Bronchial epithelial cell (primary cell): ENCODE measurements at regions not wholly inside any gene's neighbourhood (a gene's known extent, or its start where the extent isn't known, plus 50 kb on each side); places are given as distances from the start of the nearest gene placed in this dataset.

Source experiments
- DNase-seq: peaks from one replicate; pipeline ENCODE4 v3.0.0-alpha.2; 2010; ENCODE audit warnings: low read depth
- FAIRE-seq: peaks from 2 replicates; lab custom pipeline; 2011; peaks lifted over from hg19 to GRCh38; lab: Jason Lieb, UNC
- H3K27me3 ChIP-seq: 2 replicates; pipeline ENCODE4 v1.5.1; 2011; ENCODE audit warnings: low read length; ENCODE audit not compliant: control insufficient read depth, insufficient read depth
- H3K36me3 ChIP-seq: 2 replicates; pipeline ENCODE4 v1.5.1; 2011; ENCODE audit warnings: low read length; ENCODE audit not compliant: control insufficient read depth, insufficient read depth
- H3K4me3 ChIP-seq: 2 replicates; pipeline ENCODE4 v1.5.1; 2011; ENCODE audit warnings: mild to moderate bottlenecking, low read depth, low read length, control low read depth
- CTCF ChIP-seq: IDR thresholded peaks from 2 replicates; pipeline ENCODE4 v1.5.1; 2011; ENCODE audit warnings: mild to moderate bottlenecking, moderate library complexity, low read length, control low read depth, inconsistent platforms; ENCODE audit not compliant: insufficient read depth, severe bottlenecking

DNA sequence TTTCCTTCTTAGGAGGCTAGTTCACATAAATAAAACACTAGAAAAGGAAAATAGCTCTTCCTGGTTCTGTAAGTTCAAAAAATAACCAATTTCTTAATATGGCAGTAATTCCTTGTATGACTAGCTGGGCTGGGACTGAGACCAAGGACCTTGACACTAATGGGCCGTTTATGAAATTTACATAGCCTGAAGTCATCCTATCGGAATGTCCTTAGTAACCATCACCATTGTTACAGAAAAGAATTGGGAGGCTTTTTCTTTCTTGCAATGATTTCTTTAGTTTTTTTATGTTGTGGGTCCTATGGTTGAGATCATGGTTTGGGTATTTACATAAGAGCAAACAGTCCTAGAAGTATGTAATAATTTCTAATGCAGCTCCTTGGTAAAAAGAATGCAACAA lies 87.1 kb upstream of the HDAC9 start:
- no peak for FAIRE-seq
- H3K4me3 ChIP-seq, result no peak overlapping the region

DNA sequence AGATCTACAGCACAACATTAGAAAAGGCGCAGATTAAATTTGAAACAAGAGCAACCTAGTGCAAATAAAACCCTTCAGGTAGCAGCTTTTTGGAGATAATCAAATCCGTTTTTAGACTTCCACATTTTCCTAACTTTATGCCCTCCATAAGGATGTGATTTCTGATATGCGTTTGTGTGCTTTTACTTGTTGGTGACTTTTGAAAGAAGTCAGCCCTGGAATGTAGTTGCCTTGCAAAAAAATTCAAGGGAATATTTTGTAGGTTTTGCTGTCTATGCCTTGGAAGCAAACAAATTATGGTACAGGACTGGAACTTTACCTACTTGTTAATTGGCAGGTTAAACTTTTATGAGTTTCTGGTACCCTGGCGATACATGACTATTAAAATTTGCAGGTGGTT lies 86.7 kb upstream of the HDAC9 start:
- TF ChIP-seq CTCF, result no peak
- FAIRE-seq, result no peak
- Histone ChIP-seq H3K36me3 (no peaks in the 10 kb centered on the region), H3K27me3 (no peaks in the 10 kb centered on the region), H3K4me3 (no peak overlapping the region)
- DNase-seq, result no peak

More for the DNA sequence above, 87.1 kb upstream of the HDAC9 start:
- H3K27me3 ChIP-seq, result no peaks in the 10 kb centered on the region
- H3K36me3 ChIP-seq, result no peaks in the 10 kb centered on the region
- TF ChIP-seq CTCF, result no peak
- peak; percentile 37 for DNase-seq

GRCh38 chr7:18413447-18413846 lies 82.1 kb upstream of the HDAC9 start:
- no peak overlapping the region for H3K4me3 ChIP-seq
- no peak for TF ChIP-seq CTCF
- FAIRE-seq (no peak), DNase-seq (no peak)
- H3K36me3 ChIP-seq, result no peaks in the 10 kb centered on the region
- H3K27me3 ChIP-seq, result no peaks in the 10 kb centered on the region

DNA sequence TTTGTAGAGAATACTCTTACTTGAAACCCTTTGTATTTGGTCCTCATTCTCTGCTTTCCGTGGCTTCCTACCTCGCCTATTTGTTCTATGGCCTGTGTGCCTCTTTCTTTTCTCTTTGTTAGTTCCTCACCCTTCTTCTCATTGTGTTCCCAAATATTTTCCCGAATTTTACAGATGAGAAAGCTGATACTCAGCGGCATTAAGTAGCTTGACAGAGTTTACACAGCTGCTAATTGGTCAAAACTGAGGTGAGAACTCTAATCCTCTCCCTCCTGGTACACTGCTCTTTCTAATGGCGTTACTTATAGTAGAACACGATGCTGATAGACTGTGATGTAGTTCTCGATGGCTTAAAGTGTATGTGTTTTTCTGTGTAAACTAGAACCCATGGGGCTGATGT lies 80.7 kb upstream of the HDAC9 start:
- Histone ChIP-seq H3K4me3 (no peak overlapping the region), H3K27me3 (no peaks in the 10 kb centered on the region), H3K36me3 (no peaks in the 10 kb centered on the region)
- TF ChIP-seq CTCF, result no peak
- FAIRE-seq (no peak), DNase-seq (no peak)

GRCh38 chr7:18416988-18417387 lies 78.6 kb upstream of the HDAC9 start:
- Histone ChIP-seq H3K27me3 (no peaks in the 10 kb centered on the region), H3K36me3 (no peaks in the 10 kb centered on the region), H3K4me3 (no peak overlapping the region)
- no peak for TF ChIP-seq CTCF
- FAIRE-seq (no peak), DNase-seq (no peak)

- DNase-seq, result no peak
- H3K27me3 ChIP-seq, result no peaks in the 10 kb centered on the region
- TF ChIP-seq CTCF, result no peak
- no peak overlapping the region for H3K4me3 ChIP-seq
- H3K36me3 ChIP-seq, result no peaks in the 10 kb centered on the region
- FAIRE-seq, result no peak
Measured at GRCh38 chr7:18419456-18419855, 76.1 kb upstream of the HDAC9 start.
